ENCODE measurements at regions not wholly inside any gene's neighbourhood (a gene's known extent, or its start where the extent isn't known, plus 50 kb on each side); places are given as distances from the start of the nearest gene placed in this dataset.

GRCh38 chr10:8337332-8337651 lies 282.8 kb downstream of the GATA3 start:
- Histone ChIP-seq H2AFZ (ENCODE audit: low read depth, low read length, poor library complexity, severe bottlenecking) (no peak overlapping the region), H3K36me3 (ENCODE audit: control insufficient read depth in 1 of 2, insufficient read depth in 2 of 2, low read length in 2 of 2) (no peaks in the 10 kb centered on the region), H3K27ac (ENCODE audit: low read depth, low read length) (no peak overlapping the region), H3K27me3 (ENCODE audit: insufficient read depth, low read length) (no peaks in the 10 kb centered on the region), H3K9me3 (ENCODE audit: control insufficient read depth in 1 of 2, insufficient read depth in 1 of 2, low read depth in 1 of 2, low read length in 2 of 2) (no peaks in the 10 kb centered on the region), H3K79me2 (ENCODE audit: insufficient read depth, low read length) (no peaks in the 10 kb centered on the region), H3K9me2 (ENCODE audit: insufficient read depth) (no peaks in the 10 kb centered on the region), H3K4me2 (ENCODE audit: low read length) (no peak overlapping the region), H4K20me1 (ENCODE audit: insufficient read depth) (no peaks in the 10 kb centered on the region), H3K9ac (ENCODE audit: low read length) (no peak overlapping the region), H3K4me1 (ENCODE audit: control insufficient read depth in 1 of 2, insufficient read depth in 2 of 2, low read length in 2 of 2) (no peaks in the 10 kb centered on the region), H3K4me3 (replicated peaks in 1 of 2; ENCODE audit: low read depth in 1 of 2, low read length in 2 of 2) (no peak overlapping the region)
- intact Hi-C loops (cut with micrococcal nuclease), result no loop called here
- POLR2A ChIA-PET, result no interaction called here
- TF ChIP-seq ZBTB33 (IDR thresholded peaks at IDR 0.05; ENCODE audit: extremely low read depth, insufficient replicate concordance, low read length) (no peak), RAD21 (IDR thresholded peaks at IDR 0.05; ENCODE audit: low read depth) (no peak), JUND (IDR thresholded peaks at IDR 0.05) (no peak), POLR2AphosphoS5 (IDR thresholded peaks at IDR 0.05; ENCODE audit: low read depth, low read length) (no peak), ZFX (IDR thresholded peaks at IDR 0.05) (no peak), EZH2 (IDR thresholded peaks at IDR 0.05) (no peak), EGR1 (IDR thresholded peaks at IDR 0.05; ENCODE audit: low read depth) (no peak), YY1 (IDR thresholded peaks at IDR 0.05; ENCODE audit: extremely low read depth, insufficient replicate concordance, low read depth, low read length) (no peak), TCF7L2 (IDR thresholded peaks at IDR 0.05; ENCODE audit: borderline replicate concordance, extremely low read depth, insufficient read depth, insufficient read length) (no peak), FOSL1 (IDR thresholded peaks at IDR 0.05; ENCODE audit: low read depth) (no peak), MAX (IDR thresholded peaks at IDR 0.05) (no peak), SIN3A (IDR thresholded peaks at IDR 0.05; ENCODE audit: low read depth) (no peak), ZNF274 (IDR thresholded peaks at IDR 0.05; ENCODE audit: low read depth, low read length) (no peak), SP1 (IDR thresholded peaks at IDR 0.05; ENCODE audit: low read depth) (no peak), CEBPB (IDR thresholded peaks at IDR 0.05; ENCODE audit: low read depth) (no peak), REST (IDR thresholded peaks at IDR 0.05; ENCODE audit: low read depth) (no peak), SRF (IDR thresholded peaks at IDR 0.05; ENCODE audit: low read depth) (no peak)
- no TSS peak for BruUV-seq (replicated peaks)
- RAD21 ChIA-PET (ENCODE audit: low non-redundant PET in 1 of 2, low total read pairs in 2 of 2, uncharacterized antibody in 2 of 2, unreplicated experiment in 2 of 2), result no interaction called here
- ATAC-seq, result no peak
- CTCF ChIA-PET, result no interaction called here
- no peak for DNase-seq (ENCODE audit: low read depth, low spot score)

Measured in HCT116 (cell line).